Ecto neural progenitor cell (in vitro differentiated cells): ENCODE measurements at regions not wholly inside any gene's neighbourhood (a gene's known extent, or its start where the extent isn't known, plus 50 kb on each side); places are given as distances from the start of the nearest gene placed in this dataset.

Source experiments
- DNase-seq: peaks from one replicate; pipeline ENCODE4 v3.0.0-alpha.2; 2018; ENCODE audit warnings: low spot score

GRCh38 chr3:72111265-72112205 is 326.6 kb upstream of the PROK2 start:
- no peak for DNase-seq

GRCh38 chr3:72109327-72110259 is 324.6 kb upstream of the PROK2 start:
- DNase-seq = no peak

- DNase-seq = no peak
Observed at GRCh38 chr3:72105306-72105705, 320.4 kb upstream of the PROK2 start.

DNA sequence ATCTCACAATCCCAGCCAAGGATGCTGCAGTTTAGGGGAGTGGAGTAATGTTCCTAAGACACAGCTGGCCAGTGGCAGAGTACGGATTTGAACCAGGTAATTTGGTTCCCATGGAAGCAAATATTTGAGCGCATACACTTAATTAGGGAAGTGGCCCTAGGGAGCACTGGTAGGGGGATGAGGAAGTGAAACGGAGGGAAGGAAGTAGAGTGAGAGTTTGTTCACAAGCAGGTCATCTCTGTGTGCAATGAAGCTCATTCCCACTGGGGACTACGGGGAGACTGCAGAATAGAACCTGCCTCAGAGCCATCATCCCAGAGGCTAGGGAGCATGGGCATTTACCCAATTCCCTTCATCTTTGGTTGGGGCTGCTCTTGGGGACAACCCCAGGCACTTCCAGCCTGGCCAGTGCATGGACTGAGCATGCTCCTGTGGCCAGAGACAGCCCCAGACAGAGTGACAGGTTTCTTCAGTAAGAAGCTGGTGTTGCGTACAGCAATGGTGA is 317.2 kb upstream of the PROK2 start:
- DNase-seq = no peak

- no peak for DNase-seq
Observed at GRCh38 chr3:72101494-72101893, 316.5 kb upstream of the PROK2 start.

DNA sequence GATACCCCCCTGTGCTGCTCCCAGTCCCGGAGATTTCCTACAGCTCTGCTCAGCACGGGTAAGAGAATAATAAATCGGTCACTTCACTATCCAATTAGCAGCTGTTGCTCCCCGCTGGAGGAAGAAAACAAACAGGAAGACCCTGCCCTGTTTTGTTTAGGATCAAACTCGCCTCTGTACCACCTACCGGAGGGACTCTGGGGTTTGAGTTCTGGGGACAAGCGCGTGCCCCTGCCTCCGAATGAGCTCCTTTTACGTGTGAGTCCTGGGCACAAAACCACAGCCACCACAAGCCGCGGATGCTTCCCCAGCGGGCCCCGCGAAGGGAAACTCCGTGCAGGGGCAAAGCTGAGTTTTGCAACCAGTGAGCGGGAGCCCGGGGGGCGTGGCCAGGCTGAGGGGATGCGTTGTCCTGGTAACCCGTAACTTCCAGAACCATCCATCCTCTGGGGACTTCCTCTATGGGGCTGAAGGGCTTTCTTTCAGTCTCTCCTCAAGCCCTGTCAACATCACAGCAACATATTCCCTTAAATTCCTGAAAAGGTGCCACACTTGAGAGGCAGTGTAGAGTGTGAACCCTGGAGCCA is 315.7 kb upstream of the PROK2 start:
- DNase-seq = peak; percentile 88

GRCh38 chr3:72100080-72100511 is 315.1 kb upstream of the PROK2 start:
- no peak for DNase-seq

GRCh38 chr3:72099326-72100079 is 314.6 kb upstream of the PROK2 start:
- DNase-seq = no peak

- no peak for DNase-seq
Observed at GRCh38 chr3:72097053-72097452, 312.1 kb upstream of the PROK2 start.

GRCh38 chr3:72095521-72095920 is 310.6 kb upstream of the PROK2 start:
- no peak for DNase-seq

GRCh38 chr3:72093992-72094334 is 309.0 kb upstream of the PROK2 start:
- DNase-seq = no peak

DNA sequence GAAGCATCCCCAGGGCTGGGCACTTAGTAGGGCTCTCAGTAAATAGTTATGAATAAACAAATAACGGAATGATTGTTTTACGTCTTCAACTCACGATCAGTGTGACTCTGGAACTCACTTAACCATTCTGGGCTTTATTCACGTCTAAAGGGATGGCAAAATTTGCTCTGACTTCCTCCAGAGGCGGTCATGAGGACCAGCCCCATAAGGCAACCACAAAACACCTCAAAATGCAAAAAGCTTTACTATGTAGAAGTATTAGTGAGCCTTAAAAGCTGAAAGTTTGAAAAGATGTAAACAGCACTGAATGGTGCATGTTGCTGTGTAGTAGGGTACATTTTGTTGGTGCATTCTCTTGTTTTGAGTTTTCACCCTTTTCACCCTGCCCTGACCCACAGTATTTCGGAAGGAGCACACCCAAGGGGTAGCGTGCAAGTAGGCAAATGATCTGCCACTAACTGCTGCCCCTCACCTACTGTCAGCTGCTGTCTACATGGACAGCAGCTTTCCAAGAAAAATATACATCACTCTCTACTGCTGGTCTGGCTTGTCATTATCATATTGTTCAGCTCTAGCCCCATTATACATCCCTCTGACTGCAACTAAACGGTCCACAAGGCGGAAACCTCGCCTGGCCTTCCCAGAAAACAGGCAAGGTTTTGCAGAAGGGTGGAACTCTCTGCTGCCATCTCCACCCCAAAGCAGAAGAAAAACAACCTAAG is 308.5 kb upstream of the PROK2 start:
- DNase-seq = no peak

- no peak for DNase-seq
Observed at GRCh38 chr3:72092778-72093177, 307.8 kb upstream of the PROK2 start.

- DNase-seq = no peak
Observed at GRCh38 chr3:72088486-72089025, 303.6 kb upstream of the PROK2 start.

DNA sequence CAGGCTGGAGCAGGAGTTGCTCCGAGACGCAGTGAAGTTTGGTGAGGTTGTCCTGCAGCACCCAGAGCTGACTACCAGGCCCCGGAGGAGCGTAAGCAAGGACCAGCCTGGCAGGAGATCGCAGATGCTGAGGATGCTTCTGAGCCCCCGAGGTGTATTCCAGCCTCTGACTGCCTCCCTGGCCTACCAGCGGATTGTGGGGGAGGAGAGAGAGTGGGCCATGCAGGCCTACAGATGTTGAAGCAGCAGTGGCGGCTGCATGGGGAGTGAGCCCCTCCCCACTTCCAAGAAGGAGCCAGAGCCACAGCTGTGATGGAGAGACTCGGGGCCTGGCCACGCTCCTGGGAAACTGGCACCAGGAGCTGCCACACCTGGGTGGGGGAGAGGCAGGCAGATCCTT is 302.5 kb upstream of the PROK2 start:
- no peak for DNase-seq

GRCh38 chr3:72086743-72087087 is 301.8 kb upstream of the PROK2 start:
- DNase-seq = no peak

DNA sequence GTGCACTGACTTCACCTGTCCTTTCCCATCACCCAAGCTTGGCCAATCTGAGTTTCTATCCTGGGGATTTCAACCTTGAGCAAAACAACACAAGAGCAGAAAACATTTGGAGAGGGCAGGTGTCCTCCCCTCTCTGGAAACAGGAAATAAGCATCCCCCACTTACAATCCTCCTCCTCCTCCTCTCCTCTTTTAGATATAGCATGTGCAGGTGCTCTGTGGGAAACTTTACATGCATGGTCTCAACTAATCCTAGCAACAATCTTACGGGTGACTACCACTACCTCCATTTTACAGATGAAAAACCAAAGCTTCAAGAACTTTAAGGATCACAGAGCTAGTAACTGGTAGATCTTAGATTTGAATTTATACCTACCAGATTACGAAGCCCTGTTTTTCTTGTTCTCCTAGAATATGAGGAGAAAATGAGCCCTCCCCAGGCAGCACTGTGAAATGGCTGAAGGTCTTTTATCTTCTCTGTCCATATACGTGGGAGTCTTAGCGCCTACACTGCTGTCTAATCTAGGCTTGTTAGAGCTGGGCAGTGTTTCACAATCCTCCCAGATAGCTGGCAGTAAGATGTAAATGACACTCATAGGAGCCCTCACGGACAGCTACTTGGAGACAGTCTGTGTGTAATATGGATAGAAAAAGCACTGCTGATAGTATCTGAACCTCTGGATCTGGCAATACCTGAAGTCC is 301.2 kb upstream of the PROK2 start:
- no peak for DNase-seq

- DNase-seq = no peak
Observed at GRCh38 chr3:72085036-72085435, 300.1 kb upstream of the PROK2 start.

DNA sequence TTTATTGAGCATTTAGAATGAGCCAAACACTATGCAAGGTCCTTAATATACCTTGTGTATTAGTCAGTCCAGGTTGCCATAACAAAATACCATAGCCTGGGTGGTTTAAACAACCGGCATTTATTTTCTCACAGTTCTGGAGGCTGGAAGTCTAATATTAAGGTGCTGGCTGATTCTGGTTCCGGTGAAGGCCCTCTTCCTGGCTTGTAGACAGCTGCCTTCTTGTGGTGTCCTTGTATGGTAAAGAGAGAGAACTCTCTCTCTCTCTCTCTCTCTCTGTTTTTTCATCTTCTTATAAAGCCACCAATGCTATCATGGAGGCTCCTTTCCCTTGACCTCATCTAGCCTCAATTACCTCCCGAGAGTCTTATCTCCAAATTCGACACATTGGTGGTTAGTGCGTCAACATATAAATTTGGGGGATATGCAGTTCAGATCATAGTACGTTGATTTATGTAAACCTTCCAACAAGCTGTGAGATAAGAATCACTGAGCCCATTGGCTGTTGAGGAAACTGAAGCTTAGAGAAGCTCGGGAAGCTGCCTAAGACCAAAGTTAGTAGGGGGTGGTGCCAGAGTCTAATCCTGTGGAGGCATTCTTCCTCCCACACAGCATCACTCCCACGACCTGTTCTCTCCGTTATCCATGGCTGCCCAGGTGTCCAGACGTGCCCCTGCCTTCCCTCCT is 298.0 kb upstream of the PROK2 start:
- DNase-seq = no peak
